SKM-1 treated with dmso at 0.1 percent for 144 hours (cell line): ENCODE measurements at regions not wholly inside any gene's neighbourhood (a gene's known extent, or its start where the extent isn't known, plus 50 kb on each side); places are given as distances from the start of the nearest gene placed in this dataset.

Experiments used
- DNase-seq: peaks from one replicate; lab custom pipeline; 2025; ENCODE audit not compliant: unreplicated experiment; lab: John Stamatoyannopoulos, UW

GRCh38 chr13:22592515-22592914 lies 588.3 kb upstream of the SGCG start:
- no peak for DNase-seq

DNA sequence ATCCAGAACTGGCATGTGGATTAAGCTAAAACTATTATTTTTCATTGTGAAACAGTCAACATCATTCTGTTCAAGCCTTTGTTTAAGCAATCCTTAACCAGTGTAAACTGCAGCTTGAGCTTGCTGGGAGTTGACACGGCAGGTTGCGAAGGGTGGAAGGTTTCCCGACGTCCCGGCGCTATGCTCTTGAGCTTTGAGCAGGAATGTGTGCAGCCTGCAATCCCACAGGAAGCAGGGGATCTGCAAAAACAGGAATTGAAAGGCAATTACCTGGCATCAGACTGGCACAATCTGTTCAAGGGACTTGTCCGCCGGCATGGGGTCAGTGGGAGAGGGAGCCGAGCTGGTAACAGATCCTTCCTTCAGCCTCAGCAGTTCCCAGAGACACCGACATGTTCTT lies 586.7 kb upstream of the SGCG start:
- no peak for DNase-seq

DNA sequence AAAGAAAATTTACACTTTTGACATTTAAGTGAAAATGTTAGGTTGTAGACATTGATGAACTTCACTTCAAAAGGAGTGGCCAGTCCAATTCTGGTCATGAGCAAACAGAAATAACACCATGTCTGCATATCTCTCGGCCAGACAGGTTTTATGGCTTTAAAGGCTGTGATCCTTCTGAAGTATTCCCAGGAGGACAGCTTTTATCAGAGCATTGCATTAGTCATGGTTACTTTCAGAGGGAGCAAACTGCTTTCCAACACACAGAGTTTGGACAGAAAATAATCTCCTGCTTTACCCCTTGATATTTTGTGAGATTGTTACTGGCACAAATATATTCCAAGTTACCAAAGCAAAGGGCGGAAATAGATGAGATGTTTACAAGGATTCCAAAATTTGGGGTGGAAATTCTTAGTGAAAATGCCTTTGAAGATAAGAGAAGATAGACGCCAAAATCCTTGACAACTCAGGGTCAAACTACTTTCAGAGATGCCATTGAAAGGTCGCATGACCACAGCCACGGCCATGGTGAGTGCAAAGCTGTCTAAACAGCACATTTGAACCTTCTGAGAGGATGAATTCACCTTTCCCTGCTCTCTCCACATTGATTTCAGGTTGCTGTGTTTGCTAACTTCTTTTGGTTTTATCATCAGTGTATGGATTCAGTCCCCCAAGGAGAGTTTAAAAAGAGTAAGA lies 584.5 kb upstream of the SGCG start:
- no peak for DNase-seq

- no peak for DNase-seq
These were observed 581.6 kb upstream of the SGCG start for GRCh38 chr13:22599156-22599555.

DNA sequence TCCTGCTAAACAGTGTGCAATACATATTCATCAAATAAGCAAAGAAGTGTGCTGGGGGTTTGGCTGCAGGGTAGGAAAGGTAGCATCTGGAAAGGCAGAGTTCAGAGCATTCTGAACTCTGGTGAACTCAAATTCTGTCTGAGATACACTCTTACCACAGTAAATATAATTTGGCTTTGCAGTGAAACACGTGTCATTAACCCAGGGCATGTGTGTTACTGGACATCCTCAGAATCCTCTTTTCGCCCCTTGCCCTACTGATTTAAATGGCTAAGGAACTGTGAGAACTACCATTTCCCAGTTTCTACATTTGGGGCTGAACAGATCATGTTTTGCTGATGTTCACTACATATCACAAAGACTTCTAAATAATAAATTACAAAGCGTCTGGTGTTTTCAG lies 562.8 kb upstream of the SGCG start:
- no peak for DNase-seq

GRCh38 chr13:22625691-22626090 lies 555.1 kb upstream of the SGCG start:
- no peak for DNase-seq

GRCh38 chr13:22629374-22629773 lies 551.4 kb upstream of the SGCG start:
- DNase-seq = no peak

- no peak for DNase-seq
These were observed 538.7 kb upstream of the SGCG start for GRCh38 chr13:22642088-22642487.

- no peak for DNase-seq
These were observed 535.8 kb upstream of the SGCG start for GRCh38 chr13:22644941-22645340.

- no peak for DNase-seq
These were observed 533.5 kb upstream of the SGCG start for GRCh38 chr13:22647156-22647850.

DNA sequence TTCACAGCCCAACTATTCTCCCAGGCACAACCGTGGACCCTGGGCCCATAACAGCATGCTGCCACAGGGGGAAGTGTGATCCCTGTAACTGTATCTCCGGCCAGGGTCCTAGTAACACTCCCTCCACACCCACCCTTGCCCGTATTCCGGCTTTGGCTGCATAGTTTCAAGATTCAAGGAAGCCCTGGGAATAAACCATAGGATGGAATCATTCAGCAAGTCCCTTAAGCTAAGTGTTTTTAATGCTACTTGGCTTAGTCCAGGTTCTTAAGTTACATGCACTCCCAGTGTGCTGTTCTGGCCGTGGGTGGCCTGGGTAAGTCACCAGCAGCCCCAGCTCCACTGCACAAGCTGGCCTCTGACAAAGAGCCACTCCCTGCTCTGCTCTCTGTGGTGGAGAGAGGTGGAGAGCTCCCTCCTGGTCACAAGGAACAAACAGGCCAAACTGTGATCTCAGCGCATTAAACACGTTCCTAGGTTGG lies 532.4 kb upstream of the SGCG start:
- DNase-seq = no peak

- no peak for DNase-seq
These were observed 528.0 kb upstream of the SGCG start for GRCh38 chr13:22652796-22653195.

DNA sequence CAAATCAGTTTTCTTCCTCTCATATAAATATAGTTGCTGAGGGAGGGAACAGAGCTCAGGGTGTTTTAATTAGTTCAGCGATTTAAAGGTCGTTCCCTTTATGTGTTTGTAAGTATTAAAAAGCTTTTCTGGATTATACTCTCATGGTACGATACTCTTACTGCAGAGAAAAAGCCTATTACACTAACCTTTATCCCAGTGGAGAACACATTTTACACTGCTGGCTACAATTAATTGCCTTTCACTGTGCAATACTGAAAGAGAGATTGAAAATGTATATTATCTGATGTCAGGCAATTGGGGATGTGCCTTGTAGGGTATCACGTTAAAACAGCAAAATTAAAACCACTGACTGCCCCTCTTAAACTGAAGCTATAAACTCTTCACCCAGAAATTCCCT lies 526.9 kb upstream of the SGCG start:
- no peak for DNase-seq

- no peak for DNase-seq
These were observed 525.5 kb upstream of the SGCG start for GRCh38 chr13:22655106-22655852.

- no peak for DNase-seq
These were observed 518.0 kb upstream of the SGCG start for GRCh38 chr13:22662771-22663170.

GRCh38 chr13:22665506-22665905 lies 515.3 kb upstream of the SGCG start:
- no peak for DNase-seq

GRCh38 chr13:22690756-22691155 lies 490.0 kb upstream of the SGCG start:
- no peak for DNase-seq

GRCh38 chr13:22693691-22694090 lies 487.1 kb upstream of the SGCG start:
- no peak for DNase-seq

- DNase-seq = no peak
These were observed 484.3 kb upstream of the SGCG start for GRCh38 chr13:22696433-22696832.

DNA sequence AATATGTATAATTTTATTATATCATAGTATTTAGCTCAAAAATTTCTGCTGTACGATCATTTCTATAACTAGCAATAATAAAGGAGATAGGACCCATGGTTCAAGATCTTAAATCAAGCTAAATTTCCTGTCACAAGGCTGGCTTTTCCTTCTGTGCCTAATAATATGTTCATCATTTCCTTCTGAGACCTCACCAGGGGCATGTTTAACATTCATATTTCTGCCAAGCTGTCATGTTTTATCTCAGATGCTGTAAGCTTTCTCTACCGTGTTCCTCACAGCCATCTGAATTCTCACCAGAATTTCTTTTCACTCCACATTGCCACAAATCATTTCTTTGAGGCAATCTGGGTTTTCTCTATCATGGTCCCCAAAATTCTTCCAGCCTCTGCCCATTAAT lies 482.3 kb upstream of the SGCG start:
- no peak for DNase-seq

GRCh38 chr13:22700246-22700887 lies 480.4 kb upstream of the SGCG start:
- DNase-seq = no peak
